ENCODE measurements at regions not wholly inside any gene's neighbourhood (a gene's known extent, or its start where the extent isn't known, plus 50 kb on each side); places are given as distances from the start of the nearest gene placed in this dataset.

- Histone ChIP-seq H3K27ac (no peak overlapping the region), H3K4me1 (peaks cover 0 to 10% (median 4%) of the 10 kb centered on the region in 4 donors), H3K4me3 (no peak overlapping the region), H3K36me3 (no peaks in the 10 kb centered on the region), H3K9me3 (no peaks in the 10 kb centered on the region), H3K27me3 (no peaks in the 10 kb centered on the region)
- no peak for DNase-seq
- WGBS, 2 donors, result 56 to 71% methylated on average over 7 of the region's 7 CpGs
- TF ChIP-seq CTCF (IDR thresholded peaks at IDR 0.05) (no peak), POLR2AphosphoS5 (IDR thresholded peaks at IDR 0.05) (no peak), POLR2A (IDR thresholded peaks at IDR 0.05) (no peak), EP300 (IDR thresholded peaks at IDR 0.05) (no peak)
- intact Hi-C loops (cut with DNase I), result no loop called here
Observed at GRCh38 chr13:106173891-106174610, 361.4 kb downstream of the EFNB2 start.

GRCh38 chr13:106173346-106173745 lies 362.1 kb downstream of the EFNB2 start:
- intact Hi-C loops (cut with DNase I), result no loop called here
- H3K4me1 ChIP-seq, result peaks cover 0 to 10% (median 4%) of the 10 kb centered on the region in 4 donors
- 74 to 79% methylated on average over 2 of the region's 2 CpGs for WGBS, 2 donors
- DNase-seq, result no peak
- no peaks in the 10 kb centered on the region for H3K9me3 ChIP-seq
- no peaks in the 10 kb centered on the region for H3K27me3 ChIP-seq
- no peak overlapping the region for H3K4me3 ChIP-seq
- H3K36me3 ChIP-seq, result no peaks in the 10 kb centered on the region
- TF ChIP-seq POLR2A (IDR thresholded peaks at IDR 0.05) (no peak), CTCF (IDR thresholded peaks at IDR 0.05) (no peak), POLR2AphosphoS5 (IDR thresholded peaks at IDR 0.05) (no peak), EP300 (IDR thresholded peaks at IDR 0.05) (no peak)
- no peak overlapping the region for H3K27ac ChIP-seq

GRCh38 chr13:106172176-106172905 lies 363.1 kb downstream of the EFNB2 start:
- Histone ChIP-seq H3K9me3 (no peaks in the 10 kb centered on the region), H3K27ac (no peak overlapping the region), H3K27me3 (no peaks in the 10 kb centered on the region), H3K36me3 (no peaks in the 10 kb centered on the region), H3K4me3 (no peak overlapping the region), H3K4me1 (peaks cover 0 to 10% (median 4%) of the 10 kb centered on the region in 4 donors)
- no peak for TF ChIP-seq CTCF (IDR thresholded peaks at IDR 0.05)
- no peak for TF ChIP-seq POLR2A (IDR thresholded peaks at IDR 0.05)
- no peak for TF ChIP-seq EP300 (IDR thresholded peaks at IDR 0.05)
- no peak for TF ChIP-seq POLR2AphosphoS5 (IDR thresholded peaks at IDR 0.05)
- no peak for DNase-seq
- intact Hi-C loops (cut with DNase I), result no loop called here
- 73 to 88% methylated on average over 5 of the region's 5 CpGs for WGBS, 2 donors

- Histone ChIP-seq H3K9me3 (no peaks in the 10 kb centered on the region), H3K4me3 (no peak overlapping the region), H3K27ac (no peak overlapping the region), H3K27me3 (no peaks in the 10 kb centered on the region), H3K4me1 (peaks cover 0 to 9% (median 5%) of the 10 kb centered on the region in 4 donors), H3K36me3 (no peaks in the 10 kb centered on the region)
- intact Hi-C loops (cut with DNase I), result no loop called here
- TF ChIP-seq CTCF (IDR thresholded peaks at IDR 0.05) (no peak), POLR2A (IDR thresholded peaks at IDR 0.05) (no peak), POLR2AphosphoS5 (IDR thresholded peaks at IDR 0.05) (no peak), EP300 (IDR thresholded peaks at IDR 0.05) (no peak)
- DNase-seq, result no peak
- WGBS, 2 donors, result 92 to 94% methylated on average over 3 of the region's 3 CpGs
Observed at GRCh38 chr13:106163426-106163825, 372.0 kb downstream of the EFNB2 start.
